CD4-positive, alpha-beta T cell treated with Interleukin-21 for 1 hour (primary cell): ENCODE measurements at regions not wholly inside any gene's neighbourhood (a gene's known extent, or its start where the extent isn't known, plus 50 kb on each side); places are given as distances from the start of the nearest gene placed in this dataset.

Source experiments
- DNase-seq: peaks from one replicate; pipeline ENCODE4 v3.0.0-alpha.2; 2020

- DNase-seq, result no peak
Observed at GRCh38 chr5:109917154-109917546, 227.4 kb downstream of the MAN2A1 start.

- DNase-seq, result no peak
Observed at GRCh38 chr5:109917966-109918365, 228.2 kb downstream of the MAN2A1 start.

DNA sequence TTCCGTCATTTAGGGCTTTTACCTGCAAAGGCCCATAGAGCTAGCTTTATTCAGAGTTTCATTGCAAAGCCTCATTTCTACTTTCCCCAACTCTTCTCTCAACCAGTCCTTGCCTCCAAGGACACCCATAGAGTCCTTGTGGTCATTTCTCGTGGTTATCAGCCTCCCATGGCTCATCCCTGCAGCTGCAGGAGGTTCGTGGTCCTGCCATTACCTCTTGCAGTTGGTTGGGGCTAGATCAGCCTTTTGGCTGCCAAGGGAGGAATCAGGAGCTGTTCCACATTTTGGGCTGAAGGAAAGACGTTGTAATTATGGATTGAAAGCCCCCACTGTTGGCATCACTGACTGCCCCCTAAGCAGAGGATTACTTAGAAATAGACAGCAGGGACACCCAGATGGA lies 231.0 kb downstream of the MAN2A1 start:
- DNase-seq, result no peak

DNA sequence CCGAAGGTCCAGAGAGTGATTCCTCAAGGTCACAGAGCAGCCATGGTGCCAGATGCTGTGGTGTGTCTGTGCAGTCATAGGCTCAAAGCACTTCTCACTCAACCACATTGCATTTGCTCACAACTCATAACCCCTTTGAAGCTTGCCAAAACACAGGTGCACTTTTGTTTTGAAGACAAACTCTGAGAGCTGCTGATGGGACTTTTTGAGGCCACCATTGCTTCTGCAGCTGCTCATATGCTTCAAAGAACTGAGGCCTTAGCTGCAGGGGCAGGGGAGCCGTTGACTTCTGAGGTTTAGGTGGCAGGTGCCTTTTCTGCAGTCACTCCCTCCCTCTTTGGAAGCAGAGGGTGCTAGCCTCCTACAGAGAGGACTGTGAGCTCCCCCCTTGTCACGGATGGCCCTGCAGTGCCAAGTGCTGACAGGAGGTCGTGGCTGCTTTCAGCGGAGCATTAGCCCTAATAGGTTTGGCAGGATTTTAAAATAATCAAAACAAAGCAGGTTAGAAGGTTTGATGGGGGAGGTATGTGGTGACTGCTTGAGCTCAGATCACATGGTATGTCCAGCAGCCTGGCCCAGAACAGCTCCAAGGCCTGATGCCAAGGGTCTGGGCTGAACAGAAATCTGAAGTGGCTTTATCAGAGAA lies 232.1 kb downstream of the MAN2A1 start:
- peak; percentile 73 for DNase-seq

- DNase-seq, result no peak
Observed at GRCh38 chr5:109922381-109922995, 232.8 kb downstream of the MAN2A1 start.

GRCh38 chr5:109923205-109923604 lies 233.5 kb downstream of the MAN2A1 start:
- no peak for DNase-seq

DNA sequence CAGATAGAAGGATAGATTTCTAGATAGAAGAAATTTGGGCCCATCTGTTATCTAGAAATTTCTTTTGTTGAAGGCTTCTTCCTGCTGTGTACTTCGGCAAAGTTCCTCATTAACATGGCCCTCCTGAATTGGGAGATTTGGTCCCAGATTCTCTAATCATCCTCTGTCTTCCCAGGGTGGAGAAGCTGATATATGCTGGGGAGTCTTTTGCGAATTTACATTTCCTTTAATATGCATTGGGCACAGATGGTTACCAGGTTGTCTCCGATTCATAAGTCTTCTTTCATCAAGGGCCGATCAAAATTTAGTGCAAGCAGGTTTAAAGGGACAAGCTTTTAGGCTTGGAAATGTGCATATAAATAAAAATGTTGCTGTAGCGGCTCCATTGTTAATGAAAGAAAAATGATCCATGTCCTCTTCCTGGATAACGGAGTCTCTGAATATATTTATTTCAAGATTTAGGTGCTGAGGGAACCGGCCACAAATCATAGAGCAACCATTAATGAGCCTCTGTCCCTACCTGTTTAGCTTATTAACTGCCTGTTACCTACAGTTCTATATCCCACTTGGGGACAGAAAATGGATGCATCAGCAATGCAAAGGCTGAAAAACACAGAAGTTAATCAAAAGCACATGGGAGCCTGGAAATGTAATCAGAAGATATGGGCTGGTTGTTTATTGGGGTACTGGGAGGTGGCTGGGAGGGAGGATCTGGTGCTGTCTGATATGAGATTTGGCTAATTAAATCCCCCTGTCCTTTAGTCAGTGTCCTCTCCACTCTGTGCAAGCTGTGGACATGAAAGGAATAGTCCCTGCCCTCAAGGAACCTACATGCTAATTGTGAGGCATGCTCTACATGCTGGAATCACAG lies 234.7 kb downstream of the MAN2A1 start:
- no peak for DNase-seq

GRCh38 chr5:109927639-109928038 lies 237.9 kb downstream of the MAN2A1 start:
- no peak for DNase-seq

DNA sequence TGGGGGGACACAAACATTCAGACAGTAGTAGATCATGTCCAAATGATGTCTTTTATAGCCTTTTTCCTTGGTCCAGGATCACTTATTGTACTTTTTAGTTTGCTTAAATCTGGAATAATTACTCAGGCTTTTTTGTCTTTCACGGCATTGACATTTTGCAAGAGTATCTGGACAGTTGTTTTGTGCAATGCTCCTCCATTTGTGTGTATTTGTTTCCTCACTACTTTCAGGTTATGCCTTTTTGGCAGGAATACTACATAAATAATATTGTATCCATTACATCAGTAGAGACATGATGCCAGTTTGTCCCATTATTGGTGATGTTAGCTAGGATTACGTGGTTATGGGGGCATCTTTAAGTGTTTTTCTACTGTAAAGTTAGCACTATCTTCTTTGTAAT lies 238.3 kb downstream of the MAN2A1 start:
- DNase-seq, result no peak

DNA sequence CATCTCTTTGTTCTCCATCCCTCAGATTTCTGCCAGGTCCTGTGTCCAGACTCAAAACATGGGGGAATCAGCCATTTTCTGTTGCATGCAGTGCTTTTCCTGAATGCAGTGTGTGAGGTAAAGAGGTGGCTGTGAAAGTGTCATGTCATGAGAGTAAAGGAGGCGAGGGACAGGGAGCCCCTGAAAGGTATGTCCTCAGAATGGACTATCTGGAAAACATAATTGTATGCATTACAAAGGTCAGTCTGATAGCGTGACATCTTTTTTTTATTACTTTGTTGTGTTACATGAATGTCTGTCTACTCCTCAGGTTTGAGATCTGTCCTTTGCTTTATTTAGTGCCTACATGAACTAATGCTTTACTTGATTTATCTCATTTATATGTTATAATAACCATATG lies 239.1 kb downstream of the MAN2A1 start:
- DNase-seq, result no peak

DNA sequence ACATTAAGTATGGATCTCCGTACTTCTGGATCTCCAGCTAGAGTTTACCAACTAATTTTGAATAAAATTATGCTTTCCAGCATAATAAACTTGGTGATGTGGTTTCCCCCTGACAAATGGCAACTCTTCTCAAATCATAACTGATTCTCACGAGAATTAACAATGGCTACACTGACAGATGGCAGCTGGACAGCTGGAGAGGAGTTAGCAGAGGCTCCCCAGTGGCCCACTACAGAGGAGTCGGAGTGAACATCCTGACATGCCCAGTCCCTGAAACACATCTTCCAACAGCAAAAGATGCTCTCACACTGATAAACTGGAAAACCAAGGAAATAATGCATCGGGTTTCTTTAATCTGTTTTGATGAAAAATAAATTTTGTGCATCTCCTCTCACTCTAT lies 239.6 kb downstream of the MAN2A1 start:
- DNase-seq, result no peak

DNA sequence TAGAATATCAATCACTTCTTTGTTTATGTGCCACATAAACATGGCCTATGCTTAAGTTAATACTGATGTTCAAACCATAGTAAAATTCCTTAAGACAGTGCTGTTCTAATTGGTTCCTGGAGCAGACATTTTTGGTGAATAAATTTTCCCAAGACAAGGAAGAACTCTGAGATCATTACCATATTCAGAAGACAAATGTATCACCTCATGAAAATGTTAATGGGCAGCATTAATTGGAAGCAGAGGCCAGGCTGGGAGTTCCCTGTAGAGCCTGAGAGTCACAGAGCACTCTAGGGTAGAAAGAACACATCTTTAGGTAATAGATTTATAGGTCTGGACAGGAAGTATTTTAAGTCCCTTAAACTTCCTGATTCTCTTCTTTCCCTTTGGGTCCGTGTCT lies 240.2 kb downstream of the MAN2A1 start:
- no peak for DNase-seq

- DNase-seq, result no peak
Observed at GRCh38 chr5:109931049-109931780, 241.5 kb downstream of the MAN2A1 start.

DNA sequence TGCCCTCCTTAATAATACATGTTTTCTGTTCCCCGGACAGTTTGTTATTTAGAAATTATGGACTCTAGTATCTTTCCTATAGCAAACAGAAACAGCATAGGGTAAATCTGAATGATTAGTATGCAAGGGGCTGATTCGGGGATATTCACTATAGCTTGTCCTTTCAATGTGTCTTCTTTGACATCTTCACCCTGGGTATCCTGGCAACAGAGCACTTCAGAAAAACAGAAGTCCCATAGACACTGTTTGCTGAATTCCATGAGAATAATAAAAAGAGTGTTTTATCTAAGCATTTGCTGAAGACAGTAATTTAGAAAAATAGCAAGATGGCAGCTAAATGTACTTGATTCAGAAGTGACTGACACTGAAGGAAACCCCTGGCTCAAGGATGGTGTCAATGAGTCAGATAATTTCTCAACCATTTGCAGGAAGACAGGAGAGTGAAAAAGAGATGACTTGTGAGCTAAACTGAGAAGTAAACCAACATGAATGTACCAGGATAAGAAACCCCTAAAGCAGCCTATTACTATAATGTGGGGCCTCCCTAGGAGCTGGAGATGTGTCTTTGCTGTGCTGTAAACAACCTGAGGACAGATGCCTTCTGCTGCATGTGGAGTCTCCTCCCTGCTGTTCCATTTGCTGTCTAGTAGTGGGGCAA lies 246.2 kb downstream of the MAN2A1 start:
- no peak for DNase-seq

DNA sequence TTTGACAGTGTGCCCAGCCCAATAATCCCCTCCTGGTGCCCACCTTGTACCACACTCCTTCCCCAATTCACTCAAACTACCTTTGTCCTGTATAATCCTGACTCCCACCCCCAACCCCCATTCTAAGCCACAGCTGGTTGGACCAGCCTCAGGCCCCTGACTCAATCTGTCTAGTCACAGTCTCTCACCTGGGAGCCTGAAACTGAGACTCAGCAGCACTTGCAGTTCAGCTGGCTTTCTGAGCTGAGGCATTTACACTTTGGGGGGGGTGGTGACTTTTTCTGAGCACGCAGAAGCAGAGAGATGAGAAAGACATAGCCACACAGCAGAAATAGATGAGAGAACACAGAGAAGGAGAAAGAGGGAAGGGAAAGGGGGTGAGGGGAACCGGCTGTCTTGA lies 247.3 kb downstream of the MAN2A1 start:
- no peak for DNase-seq

DNA sequence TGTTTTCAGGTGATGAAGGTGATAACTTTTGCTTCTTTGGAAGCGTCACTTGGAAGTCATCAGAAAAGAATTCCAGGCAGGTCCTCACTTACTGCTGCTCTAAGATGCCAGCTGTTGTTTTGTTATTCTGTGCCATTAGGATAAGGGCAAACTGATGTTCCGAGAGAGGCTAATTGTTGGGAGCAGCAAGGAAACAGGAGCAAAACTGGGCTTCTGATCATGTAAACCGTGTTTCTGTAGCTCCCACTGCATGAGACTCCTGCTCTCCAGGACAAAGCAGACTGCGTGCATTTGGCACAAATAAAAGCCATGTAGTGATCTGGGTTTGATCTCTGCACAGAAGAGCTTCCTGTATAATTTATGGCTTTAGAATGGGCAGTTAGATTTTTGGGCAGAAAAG lies 248.2 kb downstream of the MAN2A1 start:
- no peak for DNase-seq

DNA sequence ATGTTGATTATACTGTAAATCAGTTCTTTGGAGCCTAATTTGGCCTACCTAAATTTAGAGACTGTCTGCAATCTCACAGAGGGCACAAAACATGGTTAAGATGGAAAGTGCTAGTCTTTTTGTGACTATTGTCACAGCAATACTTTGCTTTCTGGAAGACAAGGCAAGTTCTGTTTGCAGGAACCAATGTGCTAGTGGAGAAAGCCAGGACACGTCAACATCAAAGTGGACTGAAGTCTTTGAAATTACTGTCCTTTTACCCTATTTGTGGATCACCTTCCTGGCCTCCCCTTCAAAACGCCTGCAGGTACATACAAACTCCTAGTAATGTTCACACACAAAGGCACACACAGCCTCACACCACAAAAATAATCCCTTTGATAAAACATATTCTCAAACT lies 248.7 kb downstream of the MAN2A1 start:
- no peak for DNase-seq

- DNase-seq, result no peak
Observed at GRCh38 chr5:109939116-109939682, 249.5 kb downstream of the MAN2A1 start.

- no peak for DNase-seq
Observed at GRCh38 chr5:109942646-109943045, 252.9 kb downstream of the MAN2A1 start.

DNA sequence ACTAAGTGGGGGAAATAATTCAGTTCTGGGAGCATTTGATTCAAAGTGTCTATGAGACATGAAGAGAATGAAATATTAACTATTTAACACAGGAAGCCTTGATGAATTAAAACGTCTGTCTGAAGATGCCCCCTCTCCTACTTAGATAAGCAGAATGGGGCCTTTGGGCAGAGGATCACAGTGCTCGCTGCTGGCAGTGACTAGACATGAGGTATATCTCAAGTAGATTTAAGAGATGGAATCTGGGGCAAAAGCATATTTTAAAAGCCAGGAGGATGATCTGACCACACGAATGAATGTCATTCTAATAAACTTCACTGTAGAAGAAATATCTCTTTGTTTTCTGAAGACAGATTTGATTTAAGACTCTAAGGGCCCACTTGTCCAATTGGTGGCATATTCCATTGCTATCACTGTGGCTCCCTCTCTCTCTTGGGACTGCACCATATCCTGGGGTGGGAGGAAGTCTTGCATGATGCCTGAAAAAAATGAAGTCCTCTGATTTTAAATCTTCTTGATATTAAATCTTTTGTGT lies 254.0 kb downstream of the MAN2A1 start:
- no peak for DNase-seq

DNA sequence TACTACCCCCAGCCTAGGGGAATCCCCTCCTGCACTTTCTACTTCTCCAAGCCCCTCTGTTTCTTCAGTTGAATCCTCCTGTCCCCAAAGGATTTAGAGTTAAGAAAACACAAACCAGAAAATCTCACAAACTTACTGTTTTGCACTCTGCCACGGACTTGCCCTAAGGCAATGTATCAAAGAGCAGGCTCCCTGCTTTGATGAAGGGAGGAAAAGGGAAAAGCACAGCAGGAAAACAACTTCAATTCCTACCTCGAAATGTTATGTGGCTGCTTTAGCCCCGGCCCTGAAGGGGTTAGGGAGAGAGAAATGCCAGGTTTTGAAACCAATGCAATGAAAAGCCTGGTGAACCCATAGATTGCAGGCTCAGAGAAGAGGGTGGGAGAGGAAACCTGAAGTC lies 254.7 kb downstream of the MAN2A1 start:
- DNase-seq, result no peak

DNA sequence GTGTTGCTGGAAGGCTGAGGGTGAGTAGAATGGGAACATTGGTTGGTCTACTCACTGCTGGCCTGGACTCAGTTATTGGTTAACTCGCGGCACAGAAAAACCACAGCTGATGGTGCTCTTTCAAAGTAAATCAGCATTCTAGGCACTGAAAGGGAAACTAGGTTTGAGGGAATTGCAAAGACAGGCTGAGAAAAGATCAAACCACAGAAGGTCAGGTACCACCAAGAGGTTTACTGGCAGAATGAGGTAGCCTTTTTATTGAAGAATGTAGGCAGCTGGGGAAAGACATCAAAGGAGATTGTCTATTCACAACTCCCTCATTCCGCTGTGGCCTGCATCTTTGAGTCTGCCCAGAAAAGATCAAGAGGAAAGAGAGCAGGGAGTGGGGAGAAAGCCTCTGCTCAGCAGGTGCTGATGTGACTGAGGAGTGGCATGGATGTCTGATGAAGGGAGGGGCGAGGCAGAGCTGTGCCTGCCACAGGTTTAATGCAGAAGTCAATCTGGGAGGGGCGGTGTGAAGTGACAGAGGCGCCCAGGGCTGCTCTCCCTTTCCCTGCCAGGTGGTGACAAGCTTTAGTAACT lies 255.5 kb downstream of the MAN2A1 start:
- DNase-seq, result no peak
